A549 (cell line): ENCODE measurements at regions not wholly inside any gene's neighbourhood (a gene's known extent, or its start where the extent isn't known, plus 50 kb on each side); places are given as distances from the start of the nearest gene placed in this dataset.

Experiments
- FOSB ChIP-seq: fragments of 250-450 bp; sonication (Bioruptor Pico); IDR thresholded peaks from 2 replicates; pipeline ENCODE4 v1.5.0; 2020; ENCODE audit warnings: mild to moderate bottlenecking, moderate library complexity
- POLR2A ChIP-seq: IDR thresholded peaks from 2 replicates; pipeline ENCODE4 v1.6.1; 2012; ENCODE audit warnings: mild to moderate bottlenecking, low read length
- RCOR1 ChIP-seq: fragments of 150-350 bp; IDR thresholded peaks from 2 replicates; pipeline ENCODE4 v1.6.1; 2014; ENCODE audit warnings: antibody characterized with exemption, low read length, low read depth
- TF ChIP-seq, protein P1 (sequence below): fragments of >200 bp; sonication (Bioruptor Twin); formaldehyde crosslinking; IDR thresholded peaks from 3 replicates; pipeline ENCODE4 v1.5.1; 2016
- TF ChIP-seq, protein P2 (sequence below): IDR thresholded peaks from 2 replicates; pipeline ENCODE4 v1.6.1; 2012

DNA sequence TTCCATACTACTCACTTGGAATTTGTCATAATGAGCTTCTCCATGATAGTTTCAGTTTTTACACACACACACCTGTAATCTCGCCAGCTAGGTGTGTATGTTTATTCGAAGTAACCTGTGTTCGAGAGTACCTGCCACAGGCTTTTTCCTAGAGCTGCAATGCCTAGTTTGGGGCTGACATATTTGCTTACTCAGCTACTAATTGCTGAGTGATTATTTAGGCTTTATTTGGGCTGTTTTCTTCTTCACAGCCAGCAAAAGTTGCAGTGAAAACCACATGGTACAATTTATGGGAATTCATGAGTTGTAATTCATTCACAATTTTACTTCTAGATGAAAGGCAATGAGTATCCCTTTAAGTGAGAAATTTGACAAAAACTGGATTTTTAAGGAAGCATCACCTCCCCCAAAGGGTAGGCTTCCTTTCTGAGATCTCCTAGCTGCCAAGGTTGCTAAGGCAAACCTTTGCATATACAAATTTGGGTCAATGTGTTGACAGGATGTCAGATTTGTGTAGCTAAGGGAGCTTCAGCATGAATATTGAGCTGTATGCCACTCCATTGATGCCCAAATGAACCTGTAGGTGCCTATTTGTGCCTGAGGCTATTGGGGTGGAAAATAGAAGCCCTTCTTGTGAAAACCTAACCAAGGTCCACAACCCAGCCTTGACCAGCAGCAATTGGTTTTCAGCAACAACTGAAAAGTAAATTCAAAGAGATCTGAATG lies 108.7 kb upstream of the OTX2 start:
- TF ChIP-seq, protein P1, sequence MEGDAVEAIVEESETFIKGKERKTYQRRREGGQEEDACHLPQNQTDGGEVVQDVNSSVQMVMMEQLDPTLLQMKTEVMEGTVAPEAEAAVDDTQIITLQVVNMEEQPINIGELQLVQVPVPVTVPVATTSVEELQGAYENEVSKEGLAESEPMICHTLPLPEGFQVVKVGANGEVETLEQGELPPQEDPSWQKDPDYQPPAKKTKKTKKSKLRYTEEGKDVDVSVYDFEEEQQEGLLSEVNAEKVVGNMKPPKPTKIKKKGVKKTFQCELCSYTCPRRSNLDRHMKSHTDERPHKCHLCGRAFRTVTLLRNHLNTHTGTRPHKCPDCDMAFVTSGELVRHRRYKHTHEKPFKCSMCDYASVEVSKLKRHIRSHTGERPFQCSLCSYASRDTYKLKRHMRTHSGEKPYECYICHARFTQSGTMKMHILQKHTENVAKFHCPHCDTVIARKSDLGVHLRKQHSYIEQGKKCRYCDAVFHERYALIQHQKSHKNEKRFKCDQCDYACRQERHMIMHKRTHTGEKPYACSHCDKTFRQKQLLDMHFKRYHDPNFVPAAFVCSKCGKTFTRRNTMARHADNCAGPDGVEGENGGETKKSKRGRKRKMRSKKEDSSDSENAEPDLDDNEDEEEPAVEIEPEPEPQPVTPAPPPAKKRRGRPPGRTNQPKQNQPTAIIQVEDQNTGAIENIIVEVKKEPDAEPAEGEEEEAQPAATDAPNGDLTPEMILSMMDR: no peak
- TF ChIP-seq FOSB (CRISPR knock-in tag) (no peak), POLR2A (no peak), RCOR1 (no peak)
- TF ChIP-seq, protein P2, sequence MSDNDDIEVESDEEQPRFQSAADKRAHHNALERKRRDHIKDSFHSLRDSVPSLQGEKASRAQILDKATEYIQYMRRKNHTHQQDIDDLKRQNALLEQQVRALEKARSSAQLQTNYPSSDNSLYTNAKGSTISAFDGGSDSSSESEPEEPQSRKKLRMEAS: no peak
